Thoracic aorta (tissue), 2 donors: ENCODE measurements at regions not wholly inside any gene's neighbourhood (a gene's known extent, or its start where the extent isn't known, plus 50 kb on each side); places are given as distances from the start of the nearest gene placed in this dataset.

Source experiments
- ATAC-seq: fragments of 150-250 bp; one replicate; pipeline ENCODE4 v1.8.0; 2017; ENCODE audit warnings: low read depth; ENCODE audit not compliant: insufficient number of reproducible peaks, low FRiP score
- DNase-seq: peaks from one replicate; pipeline ENCODE4 v3.0.0-alpha.2; 2020; ENCODE audit warnings: low spot score
- H3K27ac ChIP-seq, 2 donors: fragments of 200-600 bp; sonication (generic); 1 replicate in 1 of 2; 2 replicates in 1 of 2; pipeline ENCODE4 v1.5.1; 2016; ENCODE audit warnings: mild to moderate bottlenecking in 2 of 2, moderate library complexity in 2 of 2
- H3K27me3 ChIP-seq: fragments of 200-600 bp; sonication (generic); replicated peaks from 2 replicates; pipeline ENCODE4 v1.6.0; 2016; ENCODE audit warnings: mild to moderate bottlenecking; ENCODE audit not compliant: insufficient read depth
- H3K36me3 ChIP-seq: fragments of 200-600 bp; sonication (generic); one replicate; pipeline ENCODE4 v1.5.1; 2016
- H3K4me1 ChIP-seq, 2 donors: fragments of 200-600 bp; sonication (generic); 1 replicate in 1 of 2; 2 replicates in 1 of 2; pipeline versions ENCODE4 v1.5.1 to v1.6.0; 2016; ENCODE audit warnings: low read depth in 2 of 2, mild to moderate bottlenecking in 1 of 2; ENCODE audit not compliant: control insufficient read depth in 1 of 2
- H3K4me3 ChIP-seq: fragments of 200-600 bp; sonication (generic); 2 replicates; pipeline ENCODE4 v1.5.1; 2016; ENCODE audit warnings: mild to moderate bottlenecking
- H3K9me3 ChIP-seq: fragments of 200-600 bp; sonication (generic); 2 replicates; pipeline ENCODE4 v1.5.1; 2016
- CTCF ChIP-seq: fragments of 200-600 bp; sonication (generic); IDR thresholded peaks from one replicate; pipeline ENCODE4 v1.5.1; 2019; ENCODE audit warnings: antibody characterized with exemption

GRCh38 chr11:10629411-10630002, 61.0 kb upstream of the LYVE1 start:
- no peaks in the 10 kb centered on the region for H3K27me3 ChIP-seq
- no peak for TF ChIP-seq CTCF
- H3K9me3 ChIP-seq, result no peaks in the 10 kb centered on the region
- peak overlapping the region; percentile 94 to 95 for H3K27ac ChIP-seq
- no peak overlapping the region for H3K4me3 ChIP-seq
- H3K4me1 ChIP-seq, result peaks cover 33 to 69% of the 10 kb centered on the region in 2 donors
- DNase-seq (no peak), ATAC-seq (no peak)
- H3K36me3 ChIP-seq, result peaks cover 67% of the 10 kb centered on the region

GRCh38 chr11:10628508-10629236, 60.2 kb upstream of the LYVE1 start:
- no peaks in the 10 kb centered on the region for H3K27me3 ChIP-seq
- H3K27ac ChIP-seq, result peak overlapping the region; percentile 94 to 95
- DNase-seq, result no peak
- no peaks in the 10 kb centered on the region for H3K9me3 ChIP-seq
- H3K4me3 ChIP-seq, result no peak overlapping the region
- no peak for ATAC-seq
- peaks cover 68% of the 10 kb centered on the region for H3K36me3 ChIP-seq
- peaks cover 41 to 77% of the 10 kb centered on the region in 2 donors for H3K4me1 ChIP-seq
- no peak for TF ChIP-seq CTCF

- ATAC-seq (no peak), DNase-seq (no peak)
- no peaks in the 10 kb centered on the region for H3K27me3 ChIP-seq
- no peak for TF ChIP-seq CTCF
- H3K4me1 ChIP-seq, result peaks cover 41 to 86% of the 10 kb centered on the region in 2 donors
- H3K36me3 ChIP-seq, result peaks cover 71% of the 10 kb centered on the region
- no peak overlapping the region for H3K4me3 ChIP-seq
- H3K27ac ChIP-seq, result peak overlapping the region; percentile 94 to 95
- H3K9me3 ChIP-seq, result no peaks in the 10 kb centered on the region
These were observed 59.4 kb upstream of the LYVE1 start for GRCh38 chr11:10627816-10628215.

GRCh38 chr11:10627291-10627690, 58.8 kb upstream of the LYVE1 start:
- H3K9me3 ChIP-seq, result no peaks in the 10 kb centered on the region
- DNase-seq (no peak), ATAC-seq (no peak)
- no peak overlapping the region for H3K4me3 ChIP-seq
- peak overlapping the region; percentile 94 to 95 for H3K27ac ChIP-seq
- H3K27me3 ChIP-seq, result no peaks in the 10 kb centered on the region
- peaks cover 73% of the 10 kb centered on the region for H3K36me3 ChIP-seq
- H3K4me1 ChIP-seq, result peaks cover 41 to 89% of the 10 kb centered on the region in 2 donors
- TF ChIP-seq CTCF, result no peak

GRCh38 chr11:10625982-10626311, 57.5 kb upstream of the LYVE1 start:
- TF ChIP-seq CTCF, result no peak
- peak; percentile 31 for ATAC-seq
- H3K4me1 ChIP-seq, result peaks cover 41 to 86% of the 10 kb centered on the region in 2 donors
- H3K36me3 ChIP-seq, result peaks cover 62% of the 10 kb centered on the region
- H3K9me3 ChIP-seq, result no peaks in the 10 kb centered on the region
- H3K4me3 ChIP-seq, result no peak overlapping the region
- no peaks in the 10 kb centered on the region for H3K27me3 ChIP-seq
- DNase-seq, result no peak
- peak overlapping the region; percentile 94 to 95 for H3K27ac ChIP-seq
